ENCODE measurements at regions not wholly inside any gene's neighbourhood (a gene's known extent, or its start where the extent isn't known, plus 50 kb on each side); places are given as distances from the start of the nearest gene placed in this dataset.

DNA sequence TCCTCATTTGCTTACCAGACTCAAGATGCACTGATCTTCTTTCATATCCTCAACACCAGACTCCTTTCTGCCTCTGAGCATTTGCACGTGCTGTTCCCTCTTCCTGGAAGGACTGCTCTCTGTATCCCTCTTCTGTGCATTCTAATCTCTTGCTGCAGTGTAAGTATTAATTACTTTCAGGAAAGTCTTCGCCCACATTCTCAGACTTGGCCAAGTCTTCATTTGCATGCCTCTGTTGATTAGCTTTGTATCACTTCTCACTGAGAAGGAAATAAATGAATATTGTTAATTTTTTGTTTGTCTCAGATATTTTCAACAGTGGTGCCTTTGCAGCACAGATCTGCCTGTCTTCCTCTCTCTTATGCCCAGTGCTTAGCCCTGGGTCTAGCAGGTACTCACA, 50.3 kb upstream of the RAB3GAP2 start:
- intact Hi-C loops (cut with DNase I): no loop called here
- no peak for DNase-seq
